Ammon's horn (tissue), 1 donor: ENCODE measurements at regions not wholly inside any gene's neighbourhood (a gene's known extent, or its start where the extent isn't known, plus 50 kb on each side); places are given as distances from the start of the nearest gene placed in this dataset.

Experiments
- DNase-seq: peaks from one replicate; pipeline ENCODE4 v3.0.0-alpha.2; 2016; ENCODE audit warnings: low spot score

- DNase-seq: no peak
These were observed 85.2 kb downstream of the NR2F2 start for GRCh38 chr15:96415513-96416217.

- no peak for DNase-seq
These were observed 85.9 kb downstream of the NR2F2 start for GRCh38 chr15:96416218-96416933.

- no peak for DNase-seq
These were observed 86.6 kb downstream of the NR2F2 start for GRCh38 chr15:96416934-96417759.

GRCh38 chr15:96417760-96418130, 87.2 kb downstream of the NR2F2 start:
- no peak for DNase-seq

- no peak for DNase-seq
These were observed 87.6 kb downstream of the NR2F2 start for GRCh38 chr15:96418146-96418545.

GRCh38 chr15:96421178-96421601, 90.7 kb downstream of the NR2F2 start:
- no peak for DNase-seq

- no peak for DNase-seq
These were observed 91.6 kb downstream of the NR2F2 start for GRCh38 chr15:96422125-96422524.

- no peak for DNase-seq
These were observed 94.2 kb downstream of the NR2F2 start for GRCh38 chr15:96424674-96425073.

GRCh38 chr15:96428742-96429141, 98.2 kb downstream of the NR2F2 start:
- DNase-seq: no peak

GRCh38 chr15:96431786-96432185, 101.3 kb downstream of the NR2F2 start:
- no peak for DNase-seq

GRCh38 chr15:96435022-96435421, 104.5 kb downstream of the NR2F2 start:
- DNase-seq: no peak

GRCh38 chr15:96435841-96436240, 105.3 kb downstream of the NR2F2 start:
- no peak for DNase-seq

GRCh38 chr15:96440978-96441377, 110.5 kb downstream of the NR2F2 start:
- no peak for DNase-seq

GRCh38 chr15:96442076-96442475, 111.6 kb downstream of the NR2F2 start:
- DNase-seq: no peak

- no peak for DNase-seq
These were observed 114.4 kb downstream of the NR2F2 start for GRCh38 chr15:96444865-96445264.

GRCh38 chr15:96448923-96449322, 118.4 kb downstream of the NR2F2 start:
- DNase-seq: no peak

GRCh38 chr15:96457841-96458240, 127.3 kb downstream of the NR2F2 start:
- no peak for DNase-seq

GRCh38 chr15:96460106-96460505, 129.6 kb downstream of the NR2F2 start:
- DNase-seq: no peak

GRCh38 chr15:96462768-96463750, 132.6 kb downstream of the NR2F2 start:
- no peak for DNase-seq

GRCh38 chr15:96466389-96466947, 136.0 kb downstream of the NR2F2 start:
- no peak for DNase-seq

GRCh38 chr15:96468036-96468435, 137.5 kb downstream of the NR2F2 start:
- no peak for DNase-seq
